NOMO-1 treated with DMSO at 0.1 percent for 48 hours (cell line): ENCODE measurements at regions not wholly inside any gene's neighbourhood (a gene's known extent, or its start where the extent isn't known, plus 50 kb on each side); places are given as distances from the start of the nearest gene placed in this dataset.
"Not testable (repeated sequence)": the region's sequence is repeated elsewhere in the genome, so short reads cannot be mapped to it uniquely, and the experiment has no call there.

Source experiments
- DNase-seq: peaks from one replicate; lab custom pipeline; 2025; ENCODE audit not compliant: unreplicated experiment; lab: John Stamatoyannopoulos, UW

- DNase-seq: no peak
These were observed 372.9 kb upstream of the NDST3 start for GRCh38 chr4:117661091-117662072.

- DNase-seq: peak; percentile 7
These were observed 369.4 kb upstream of the NDST3 start for GRCh38 chr4:117664706-117665444.

- no peak for DNase-seq
These were observed 358.1 kb upstream of the NDST3 start for GRCh38 chr4:117676153-117676552.

GRCh38 chr4:117678861-117679260, 355.4 kb upstream of the NDST3 start:
- DNase-seq: no peak

DNA sequence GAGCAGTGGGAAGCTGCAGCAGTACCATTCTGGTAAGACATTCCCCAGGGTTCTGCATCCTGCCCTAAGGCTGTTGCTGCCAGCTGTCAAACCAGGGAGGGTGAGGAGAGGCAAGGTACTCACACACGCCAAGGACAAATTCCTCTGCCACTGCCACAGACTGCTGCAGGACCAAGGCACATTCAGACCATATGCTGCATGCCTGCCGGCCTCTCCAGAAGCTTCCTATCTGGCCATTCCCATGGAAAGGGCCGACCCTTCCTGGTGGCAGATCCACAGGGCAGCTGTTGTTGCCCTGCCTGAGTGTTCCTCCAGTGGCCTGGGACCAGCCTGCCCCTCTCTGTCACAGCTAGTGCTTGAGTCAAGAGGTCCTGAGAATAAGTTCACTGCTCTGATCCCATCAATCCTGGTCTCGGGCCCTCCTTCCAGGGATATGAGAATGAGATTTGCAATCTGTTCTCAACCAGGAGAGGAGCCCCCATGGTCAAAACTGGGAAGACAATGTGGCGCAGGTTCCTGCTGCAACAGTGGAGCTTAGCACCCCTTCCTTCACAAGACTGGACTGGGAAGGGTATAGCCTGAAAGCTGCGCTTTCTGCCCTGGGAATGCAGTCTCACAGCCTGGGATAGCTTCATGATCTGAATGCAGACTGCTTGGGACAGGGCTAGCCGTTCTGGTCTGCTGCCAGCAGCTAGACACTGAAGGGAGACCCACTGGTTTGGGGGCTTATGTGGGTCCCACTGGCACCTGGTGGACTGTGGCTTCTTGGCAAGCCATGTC, 342.5 kb upstream of the NDST3 start:
- no peak for DNase-seq

DNA sequence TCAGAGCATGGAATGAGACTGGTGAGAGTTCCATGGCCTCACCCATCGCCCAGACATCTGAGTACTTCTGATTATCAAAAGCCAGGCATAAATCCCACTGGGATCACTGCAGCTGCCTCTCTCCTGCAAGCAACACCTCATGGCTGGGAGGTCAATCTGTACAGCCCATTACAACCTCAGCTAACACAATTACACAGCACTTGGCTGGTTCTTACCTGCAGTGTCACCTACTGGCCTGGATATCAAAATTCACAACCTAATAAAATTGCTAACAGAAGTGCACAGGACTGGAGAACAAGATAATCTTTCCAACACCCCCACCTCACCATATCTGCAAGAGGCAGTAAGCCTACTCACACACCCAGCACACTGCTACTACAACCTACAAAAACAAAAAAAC, 341.7 kb upstream of the NDST3 start:
- DNase-seq: no peak

- DNase-seq: no peak
These were observed 334.7 kb upstream of the NDST3 start for GRCh38 chr4:117699595-117699994.

GRCh38 chr4:117700111-117700892, 334.0 kb upstream of the NDST3 start:
- DNase-seq: no peak

GRCh38 chr4:117702353-117702752, 331.9 kb upstream of the NDST3 start:
- DNase-seq: no peak

DNA sequence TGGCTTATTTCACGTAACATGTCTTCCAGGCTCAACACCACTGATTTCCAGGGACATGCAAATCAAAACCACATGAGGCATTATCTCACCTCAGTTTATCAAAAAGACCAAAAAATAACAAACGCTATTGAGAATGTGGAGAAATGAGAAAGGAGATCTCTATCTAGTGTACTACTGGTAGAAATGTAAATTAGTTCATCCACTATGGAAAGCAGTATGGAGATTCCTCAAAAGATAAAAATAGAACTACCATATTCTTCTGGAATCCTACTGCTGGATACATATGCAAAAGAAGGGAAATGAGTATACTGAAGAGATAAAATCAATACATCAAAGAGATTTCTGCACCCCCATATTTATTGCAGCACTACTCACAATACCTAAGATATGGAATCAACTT, 329.6 kb upstream of the NDST3 start:
- no peak for DNase-seq

GRCh38 chr4:117740736-117741135, 293.6 kb upstream of the NDST3 start:
- DNase-seq: peak; percentile 14

GRCh38 chr4:117745379-117745778, 288.9 kb upstream of the NDST3 start:
- DNase-seq: not testable (repeated sequence)

DNA sequence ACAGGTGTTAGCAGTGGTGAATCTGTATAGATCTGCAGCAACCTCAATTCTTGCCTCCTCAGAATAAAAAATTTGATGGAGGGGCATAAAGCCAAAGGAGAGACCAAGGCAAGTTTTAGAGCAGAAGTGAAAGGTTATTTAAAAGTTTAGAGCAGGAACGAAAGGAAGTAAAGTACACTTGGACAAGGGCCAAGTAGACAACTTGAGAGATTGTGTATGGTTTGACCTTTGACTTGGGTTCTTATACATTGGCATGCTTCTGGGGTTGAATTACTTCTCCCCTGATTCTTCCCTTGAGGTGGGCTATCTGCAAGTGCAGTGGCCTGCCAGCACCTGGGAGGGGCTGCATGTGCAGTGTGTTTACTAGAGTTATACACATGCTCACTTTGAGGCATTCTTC, 278.8 kb upstream of the NDST3 start:
- no peak for DNase-seq

- no peak for DNase-seq
These were observed 265.7 kb upstream of the NDST3 start for GRCh38 chr4:117768610-117769009.

DNA sequence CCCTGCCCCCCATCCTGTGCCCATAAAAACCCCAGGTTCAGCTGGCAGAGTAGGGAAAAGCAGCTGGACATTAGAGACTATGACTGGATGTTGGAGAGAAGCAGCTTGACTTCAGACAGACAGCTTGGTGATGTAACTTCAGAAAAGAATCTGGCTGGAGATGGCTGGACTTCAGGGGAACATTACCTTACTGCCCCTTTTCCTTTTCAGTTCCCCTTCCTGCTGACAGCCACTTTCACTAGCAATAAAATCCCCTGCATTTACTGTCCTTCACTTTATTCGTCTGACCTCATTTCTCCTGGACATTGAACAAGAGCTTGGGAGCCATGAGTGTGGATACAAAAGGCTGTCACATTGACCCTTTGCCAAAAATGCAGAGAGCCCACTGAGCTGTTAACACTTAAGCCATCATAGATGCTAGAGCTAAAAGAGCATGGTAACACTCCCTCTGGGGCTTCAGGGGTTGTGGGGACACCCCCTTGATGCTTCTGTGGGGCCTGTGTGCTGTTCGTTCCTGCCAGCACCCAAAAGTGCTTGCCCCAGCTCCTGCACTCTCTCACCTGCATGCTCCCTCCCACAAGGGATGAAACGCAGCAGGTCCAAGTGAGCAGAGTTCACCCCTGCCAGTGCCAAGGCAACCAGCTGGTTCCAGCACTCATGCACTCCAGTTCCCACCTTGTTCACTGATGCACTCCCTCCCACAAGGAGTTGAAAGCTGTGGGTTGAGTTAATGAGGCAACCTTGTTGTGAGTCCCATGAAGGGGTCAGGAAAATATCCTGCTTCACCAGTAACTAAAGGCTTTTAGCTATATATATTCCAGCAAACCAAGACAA, 263.8 kb upstream of the NDST3 start:
- DNase-seq: peak; percentile 11

- no peak for DNase-seq
These were observed 262.5 kb upstream of the NDST3 start for GRCh38 chr4:117771647-117772337.

GRCh38 chr4:117773064-117773936, 261.0 kb upstream of the NDST3 start:
- no peak for DNase-seq

- no peak for DNase-seq
These were observed 256.6 kb upstream of the NDST3 start for GRCh38 chr4:117777721-117778120.
